HG02870 (cell line): ENCODE measurements at regions not wholly inside any gene's neighbourhood (a gene's known extent, or its start where the extent isn't known, plus 50 kb on each side); places are given as distances from the start of the nearest gene placed in this dataset.
"Not testable (repeated sequence)": the region's sequence is repeated elsewhere in the genome, so short reads cannot be mapped to it uniquely, and the experiment has no call there.

Experiments used
- ATAC-seq: cut with Tn5 transposase; IDR thresholded peaks from one replicate; pipeline ENCODE4 v1.9.1; 2021; ENCODE audit warnings: mild to moderate bottlenecking, moderate library complexity; ENCODE audit not compliant: unreplicated experiment

- ATAC-seq, result no peak
Observed at GRCh38 chr2:242001853-242002252, 132.3 kb downstream of the RTP5 start.

GRCh38 chr2:242002944-242003343 is 133.4 kb downstream of the RTP5 start:
- no peak for ATAC-seq

- no peak for ATAC-seq
Observed at GRCh38 chr2:242004223-242004901, 134.8 kb downstream of the RTP5 start.

GRCh38 chr2:242004902-242005230 is 135.3 kb downstream of the RTP5 start:
- ATAC-seq, result no peak

- not testable (repeated sequence) for ATAC-seq
Observed at GRCh38 chr2:242006091-242006634, 136.6 kb downstream of the RTP5 start.

GRCh38 chr2:242008908-242009307 is 139.4 kb downstream of the RTP5 start:
- not testable (repeated sequence) for ATAC-seq

- ATAC-seq, result not testable (repeated sequence)
Observed at GRCh38 chr2:242009846-242010245, 140.3 kb downstream of the RTP5 start.

- not testable (repeated sequence) for ATAC-seq
Observed at GRCh38 chr2:242010252-242011166, 141.0 kb downstream of the RTP5 start.

GRCh38 chr2:242011167-242011513 is 141.6 kb downstream of the RTP5 start:
- no peak for ATAC-seq

GRCh38 chr2:242011516-242011915 is 142.0 kb downstream of the RTP5 start:
- ATAC-seq, result no peak

GRCh38 chr2:242011991-242012764 is 142.6 kb downstream of the RTP5 start:
- ATAC-seq, result no peak

- no peak for ATAC-seq
Observed at GRCh38 chr2:242012956-242013764, 143.6 kb downstream of the RTP5 start.

GRCh38 chr2:242013771-242014170 is 144.2 kb downstream of the RTP5 start:
- no peak for ATAC-seq

- no peak for ATAC-seq
Observed at GRCh38 chr2:242015108-242016065, 145.9 kb downstream of the RTP5 start.

- ATAC-seq, result no peak
Observed at GRCh38 chr2:242017086-242017485, 147.6 kb downstream of the RTP5 start.

- ATAC-seq, result not testable (repeated sequence)
Observed at GRCh38 chr2:242018416-242018815, 148.9 kb downstream of the RTP5 start.

GRCh38 chr2:242019344-242019743 is 149.8 kb downstream of the RTP5 start:
- ATAC-seq, result no peak

- ATAC-seq, result no peak
Observed at GRCh38 chr2:242020196-242021004, 150.9 kb downstream of the RTP5 start.
